GM12872 (cell line): ENCODE measurements at regions not wholly inside any gene's neighbourhood (a gene's known extent, or its start where the extent isn't known, plus 50 kb on each side); places are given as distances from the start of the nearest gene placed in this dataset.

Experiments used
- TF ChIP-seq, protein P1 (sequence below): IDR thresholded peaks from 3 replicates; pipeline ENCODE4 v1.5.1; 2011; ENCODE audit warnings: low read depth, mild to moderate bottlenecking, low read length, moderate library complexity; ENCODE audit not compliant: insufficient read depth

DNA sequence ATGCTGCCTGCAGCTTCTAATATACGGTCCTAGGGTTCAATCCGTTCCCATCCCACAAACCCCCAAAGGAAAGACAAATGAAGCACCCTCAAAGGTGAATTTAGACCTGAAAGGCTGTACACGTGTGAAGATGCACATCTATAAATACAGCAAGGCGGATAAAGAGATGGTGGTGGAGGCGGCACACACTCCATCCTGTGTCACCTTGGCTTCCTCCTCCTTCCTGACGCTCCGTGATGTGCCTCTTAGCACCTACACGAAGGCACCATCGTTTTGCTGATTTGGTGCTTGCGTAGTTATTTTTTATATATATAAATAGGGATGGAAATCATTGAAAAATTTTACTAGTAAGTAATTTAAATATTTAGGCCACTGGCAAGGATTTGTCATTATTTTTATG lies 359.4 kb downstream of the NPHP4 start:
- TF ChIP-seq, protein P1, sequence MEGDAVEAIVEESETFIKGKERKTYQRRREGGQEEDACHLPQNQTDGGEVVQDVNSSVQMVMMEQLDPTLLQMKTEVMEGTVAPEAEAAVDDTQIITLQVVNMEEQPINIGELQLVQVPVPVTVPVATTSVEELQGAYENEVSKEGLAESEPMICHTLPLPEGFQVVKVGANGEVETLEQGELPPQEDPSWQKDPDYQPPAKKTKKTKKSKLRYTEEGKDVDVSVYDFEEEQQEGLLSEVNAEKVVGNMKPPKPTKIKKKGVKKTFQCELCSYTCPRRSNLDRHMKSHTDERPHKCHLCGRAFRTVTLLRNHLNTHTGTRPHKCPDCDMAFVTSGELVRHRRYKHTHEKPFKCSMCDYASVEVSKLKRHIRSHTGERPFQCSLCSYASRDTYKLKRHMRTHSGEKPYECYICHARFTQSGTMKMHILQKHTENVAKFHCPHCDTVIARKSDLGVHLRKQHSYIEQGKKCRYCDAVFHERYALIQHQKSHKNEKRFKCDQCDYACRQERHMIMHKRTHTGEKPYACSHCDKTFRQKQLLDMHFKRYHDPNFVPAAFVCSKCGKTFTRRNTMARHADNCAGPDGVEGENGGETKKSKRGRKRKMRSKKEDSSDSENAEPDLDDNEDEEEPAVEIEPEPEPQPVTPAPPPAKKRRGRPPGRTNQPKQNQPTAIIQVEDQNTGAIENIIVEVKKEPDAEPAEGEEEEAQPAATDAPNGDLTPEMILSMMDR, result no peak

DNA sequence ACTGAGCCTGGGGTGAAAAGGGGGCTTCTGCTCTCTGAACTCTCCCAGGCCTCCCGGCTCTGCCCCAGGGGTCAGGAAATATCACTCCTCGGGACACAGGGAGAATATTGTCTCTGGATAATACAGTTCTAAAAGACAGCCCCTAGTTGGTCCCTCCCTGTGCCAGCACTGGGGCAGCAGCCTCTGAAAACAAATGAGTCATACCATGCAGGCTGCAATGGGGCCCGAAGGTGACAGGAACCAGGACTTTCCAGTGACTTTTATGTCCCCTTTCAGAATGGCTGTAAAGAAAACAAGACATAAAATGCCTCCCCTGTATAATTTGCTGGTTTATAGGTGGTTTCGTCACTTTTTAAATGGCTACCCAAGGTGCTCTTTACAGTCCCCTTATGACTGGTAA lies 360.0 kb downstream of the NPHP4 start:
- TF ChIP-seq, protein P1, result no peak

DNA sequence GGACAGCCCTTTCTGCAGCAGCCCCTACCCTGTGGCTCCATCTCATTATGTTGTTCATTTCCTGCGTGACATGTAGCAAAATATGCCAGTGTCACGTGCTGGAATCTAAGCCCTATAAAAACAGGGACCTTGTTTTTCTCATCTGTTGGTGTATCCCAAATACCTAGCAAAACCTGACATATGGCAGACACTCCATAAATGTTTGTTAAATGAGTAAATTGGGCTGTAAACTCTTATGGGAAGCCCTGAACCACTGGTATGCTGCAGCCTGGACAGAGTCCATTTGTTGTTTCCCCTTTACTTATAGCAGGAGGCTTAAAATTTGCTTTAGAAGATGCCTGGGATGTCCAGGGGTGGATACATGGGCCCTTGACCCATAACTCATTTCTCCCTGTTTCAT lies 363.8 kb downstream of the NPHP4 start:
- TF ChIP-seq, protein P1, result no peak

DNA sequence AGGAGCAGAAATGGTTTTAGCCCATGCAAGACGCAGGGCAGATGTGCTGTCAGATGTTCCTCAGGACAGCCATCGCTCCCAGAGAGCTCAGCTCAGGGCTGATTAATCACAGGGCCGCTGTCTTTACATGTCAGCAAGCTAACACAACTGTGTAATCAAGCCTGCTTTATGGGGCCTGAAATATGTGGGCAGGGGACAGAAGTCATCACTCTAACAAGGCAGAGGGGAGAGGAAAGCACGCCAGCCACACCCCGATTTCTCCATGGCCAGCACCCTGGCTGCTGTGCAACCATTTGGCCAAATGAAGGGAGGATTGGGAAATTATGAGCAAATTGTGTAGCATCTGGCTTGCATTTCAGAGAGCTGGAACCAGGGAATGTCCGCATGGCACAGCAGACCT lies 368.8 kb downstream of the NPHP4 start:
- TF ChIP-seq, protein P1, result no peak

DNA sequence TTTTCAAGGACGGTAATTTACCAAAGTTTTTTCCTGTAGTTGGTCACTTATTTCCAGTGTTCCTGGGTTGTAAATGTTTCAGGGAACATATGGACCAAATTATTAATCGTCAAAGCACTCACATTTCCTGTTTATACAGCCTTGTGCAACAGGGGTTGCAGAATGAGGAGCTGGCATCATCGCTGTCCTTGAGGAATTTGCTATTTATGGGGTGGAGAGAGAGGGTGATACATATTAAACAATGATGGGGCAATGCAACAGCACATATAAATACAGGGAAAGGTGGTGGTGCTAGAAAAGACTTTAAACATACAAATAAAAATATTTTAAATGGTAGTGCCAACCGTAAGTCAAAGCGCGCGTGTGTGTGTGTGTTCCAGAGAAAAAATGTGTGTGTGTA lies 369.8 kb downstream of the NPHP4 start:
- TF ChIP-seq, protein P1, result no peak

DNA sequence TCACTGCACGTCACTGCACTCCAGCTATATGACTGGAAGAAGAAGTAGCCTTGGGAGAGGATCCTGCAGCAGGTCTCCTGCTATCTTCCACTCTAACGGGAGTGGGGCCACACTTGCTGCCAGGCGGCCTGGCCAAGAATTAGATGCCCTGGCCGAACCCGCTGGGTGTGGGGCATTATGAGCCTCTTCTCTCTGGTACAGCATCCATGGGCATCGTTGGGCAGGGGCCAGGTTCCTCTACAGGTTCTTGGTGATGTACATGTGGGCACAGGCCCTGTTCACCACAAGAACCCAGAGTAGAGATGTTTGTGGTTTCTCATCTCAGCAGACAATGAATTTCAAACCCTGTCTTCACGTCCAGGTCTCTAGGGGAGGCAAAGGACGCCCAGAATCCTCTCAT lies 370.5 kb downstream of the NPHP4 start:
- TF ChIP-seq, protein P1, result no peak

DNA sequence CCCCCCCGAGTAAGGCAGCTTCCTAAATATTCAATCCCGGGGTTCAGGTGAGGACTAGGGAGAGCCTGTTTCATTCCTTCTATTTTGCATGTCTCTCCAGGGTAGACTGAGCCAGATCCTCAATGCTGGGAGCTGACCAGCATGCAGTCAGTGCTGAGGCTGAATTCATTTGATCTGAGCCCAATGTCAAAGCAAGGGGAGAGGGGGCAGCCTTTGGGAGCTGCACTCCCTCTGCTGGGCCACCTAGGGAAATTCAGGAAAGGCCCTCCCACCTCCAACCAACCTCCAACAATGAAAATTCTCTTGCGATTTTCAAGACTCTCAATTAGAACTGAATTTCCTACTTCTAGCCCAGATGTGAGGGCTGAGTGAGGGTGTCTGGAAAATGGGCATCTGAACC lies 371.2 kb downstream of the NPHP4 start:
- TF ChIP-seq, protein P1, result peak; percentile 45; the same call in 2 of the 3 replicates

DNA sequence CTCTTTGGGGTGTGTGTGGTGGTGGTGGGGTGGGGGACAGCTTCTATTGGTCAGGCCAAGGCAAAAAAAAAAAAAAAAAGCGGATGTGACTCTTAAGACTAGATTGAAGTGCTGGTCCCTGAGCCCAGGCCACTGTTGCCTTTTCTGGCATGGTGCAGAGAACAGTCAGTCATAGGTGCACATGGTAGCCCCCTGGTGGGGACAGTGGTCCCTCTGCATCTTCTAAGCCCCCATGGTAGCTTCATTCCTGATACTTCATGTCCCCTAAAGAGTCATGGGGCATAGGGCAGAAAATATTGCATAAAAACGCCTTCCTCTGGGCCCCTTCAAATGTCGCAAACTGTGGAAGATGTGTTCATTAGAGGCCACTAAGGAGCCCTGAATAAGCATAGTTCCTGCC lies 371.8 kb downstream of the NPHP4 start:
- TF ChIP-seq, protein P1, result no peak
